DOHH2 (cell line): ENCODE measurements at regions not wholly inside any gene's neighbourhood (a gene's known extent, or its start where the extent isn't known, plus 50 kb on each side); places are given as distances from the start of the nearest gene placed in this dataset.

Experiments
- H3F3A ChIP-seq: fragments of 200-600 bp; sonication (generic), shearing (Covaris generic); 2 replicates; pipeline ENCODE4 v1.6.0; 2016; ENCODE audit warnings: antibody characterized with exemption, mild to moderate bottlenecking; ENCODE audit not compliant: control insufficient read depth, insufficient read depth
- H3K27ac ChIP-seq: fragments of 200-600 bp; sonication (generic); 2 replicates; pipeline ENCODE4 v1.5.1; 2014; ENCODE audit warnings: low read depth, mild to moderate bottlenecking, low read length, moderate library complexity
- H3K27me3 ChIP-seq: fragments of 200-600 bp; sonication (generic); 2 replicates; pipeline ENCODE4 v1.6.1; 2014; ENCODE audit warnings: mild to moderate bottlenecking, low read length, mixed read lengths; ENCODE audit not compliant: control insufficient read depth
- H3K36me3 ChIP-seq: fragments of 200-600 bp; sonication (generic); 2 replicates; pipeline ENCODE4 v1.6.1; 2014; ENCODE audit warnings: mild to moderate bottlenecking, low read length, moderate library complexity, mixed read lengths; ENCODE audit not compliant: control insufficient read depth
- H3K4me1 ChIP-seq: fragments of 200-600 bp; sonication (generic); 2 replicates; pipeline ENCODE4 v1.6.1; 2014; ENCODE audit warnings: mild to moderate bottlenecking, low read length, mixed read lengths; ENCODE audit not compliant: control insufficient read depth
- H3K4me2 ChIP-seq: fragments of 200-600 bp; sonication (generic); 2 replicates; pipeline ENCODE4 v1.6.0; 2014; ENCODE audit warnings: mild to moderate bottlenecking, low read length, moderate library complexity
- H3K4me3 ChIP-seq: fragments of 200-600 bp; sonication (generic); 2 replicates; pipeline ENCODE4 v1.5.1; 2014; ENCODE audit warnings: mild to moderate bottlenecking, low read length, mixed read lengths
- H3K79me2 ChIP-seq: fragments of 200-600 bp; sonication (generic); 2 replicates; pipeline ENCODE4 v1.6.1; 2014; ENCODE audit warnings: mild to moderate bottlenecking, low read length, mixed read lengths; ENCODE audit not compliant: control insufficient read depth
- H3K9me2 ChIP-seq: fragments of 200-600 bp; sonication (generic); replicated peaks from 2 replicates; pipeline ENCODE4 v1.6.1; 2014; ENCODE audit warnings: mild to moderate bottlenecking, low read length, mixed read lengths; ENCODE audit not compliant: control insufficient read depth
- H3K9me3 ChIP-seq: fragments of 200-600 bp; sonication (generic); 2 replicates; pipeline ENCODE4 v1.6.1; 2014; ENCODE audit warnings: antibody characterized with exemption, low read length, mixed read lengths; ENCODE audit not compliant: control insufficient read depth, insufficient read depth
- H4K20me1 ChIP-seq: fragments of 200-600 bp; sonication (generic); 2 replicates; pipeline ENCODE4 v1.6.0; 2014; ENCODE audit warnings: low read depth, mild to moderate bottlenecking, antibody characterized with exemption, low read length, moderate library complexity; ENCODE audit not compliant: control insufficient read depth, insufficient read depth
- EZH2phosphoT487 ChIP-seq: fragments of 200-600 bp; sonication (generic); IDR thresholded peaks from 2 replicates; pipeline ENCODE4 v1.6.1; 2017; ENCODE audit warnings: borderline replicate concordance, mild to moderate bottlenecking, antibody characterized with exemption, low read length, moderate library complexity, mixed read lengths
- TF ChIP-seq, protein P1 (sequence below): fragments of 200-600 bp; sonication (generic); IDR thresholded peaks from one replicate; pipeline ENCODE4 v1.5.1; 2014; ENCODE audit warnings: antibody characterized with exemption, mild to moderate bottlenecking, low read depth, low read length; ENCODE audit not compliant: poor library complexity, severe bottlenecking

DNA sequence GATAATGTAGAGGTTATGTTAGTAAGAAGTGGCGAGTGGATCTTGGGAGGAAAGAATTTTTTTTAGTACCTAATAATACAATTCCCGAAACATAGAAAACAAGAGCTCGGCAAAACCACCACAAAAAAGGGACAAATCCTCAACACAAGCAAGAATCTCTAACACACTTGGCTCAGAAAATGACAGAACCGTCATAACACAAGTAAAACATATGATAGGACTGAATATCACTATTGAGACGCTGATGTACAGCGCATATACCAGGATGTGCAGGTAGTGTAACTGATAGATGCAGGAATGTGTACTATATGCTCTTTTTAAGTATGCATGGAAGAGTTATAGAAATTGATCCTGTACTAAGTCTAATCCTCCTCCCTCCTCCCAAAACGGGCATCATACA, 564.5 kb downstream of the BCL11B start:
- H3K36me3 ChIP-seq: no peaks in the 10 kb centered on the region
- H3K9me3 ChIP-seq: no peaks in the 10 kb centered on the region
- no peaks in the 10 kb centered on the region for H3F3A ChIP-seq
- H3K9me2 ChIP-seq: no peaks in the 10 kb centered on the region
- H3K4me3 ChIP-seq: no peak overlapping the region
- no peak overlapping the region for H3K4me2 ChIP-seq
- no peaks in the 10 kb centered on the region for H3K4me1 ChIP-seq
- no peaks in the 10 kb centered on the region for H3K79me2 ChIP-seq
- H4K20me1 ChIP-seq: no peaks in the 10 kb centered on the region
- no peaks in the 10 kb centered on the region for H3K27me3 ChIP-seq
- no peak overlapping the region for H3K27ac ChIP-seq
- no peak for TF ChIP-seq EZH2phosphoT487
- TF ChIP-seq, protein P1, sequence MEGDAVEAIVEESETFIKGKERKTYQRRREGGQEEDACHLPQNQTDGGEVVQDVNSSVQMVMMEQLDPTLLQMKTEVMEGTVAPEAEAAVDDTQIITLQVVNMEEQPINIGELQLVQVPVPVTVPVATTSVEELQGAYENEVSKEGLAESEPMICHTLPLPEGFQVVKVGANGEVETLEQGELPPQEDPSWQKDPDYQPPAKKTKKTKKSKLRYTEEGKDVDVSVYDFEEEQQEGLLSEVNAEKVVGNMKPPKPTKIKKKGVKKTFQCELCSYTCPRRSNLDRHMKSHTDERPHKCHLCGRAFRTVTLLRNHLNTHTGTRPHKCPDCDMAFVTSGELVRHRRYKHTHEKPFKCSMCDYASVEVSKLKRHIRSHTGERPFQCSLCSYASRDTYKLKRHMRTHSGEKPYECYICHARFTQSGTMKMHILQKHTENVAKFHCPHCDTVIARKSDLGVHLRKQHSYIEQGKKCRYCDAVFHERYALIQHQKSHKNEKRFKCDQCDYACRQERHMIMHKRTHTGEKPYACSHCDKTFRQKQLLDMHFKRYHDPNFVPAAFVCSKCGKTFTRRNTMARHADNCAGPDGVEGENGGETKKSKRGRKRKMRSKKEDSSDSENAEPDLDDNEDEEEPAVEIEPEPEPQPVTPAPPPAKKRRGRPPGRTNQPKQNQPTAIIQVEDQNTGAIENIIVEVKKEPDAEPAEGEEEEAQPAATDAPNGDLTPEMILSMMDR: no peak

DNA sequence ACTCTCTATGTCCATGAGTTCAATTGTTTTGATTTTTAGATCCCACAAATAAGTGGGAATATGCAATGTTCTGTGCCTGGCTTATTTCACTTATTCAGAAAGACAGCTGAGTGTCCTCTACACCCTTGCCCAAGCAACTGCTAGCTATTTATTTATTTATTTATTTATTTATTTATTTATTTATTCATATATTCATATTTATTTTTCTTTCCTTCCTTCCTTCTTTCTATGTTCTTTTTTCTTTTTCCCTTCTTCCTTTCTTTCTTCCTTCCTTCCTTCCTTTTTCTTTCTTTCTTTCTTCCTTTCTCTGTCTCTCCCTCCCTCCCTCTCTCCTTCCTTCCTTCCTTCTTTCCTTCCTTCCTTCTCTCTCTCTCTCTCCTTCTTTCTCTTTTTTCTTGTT, 563.4 kb downstream of the BCL11B start:
- no peaks in the 10 kb centered on the region for H4K20me1 ChIP-seq
- no peaks in the 10 kb centered on the region for H3K36me3 ChIP-seq
- no peaks in the 10 kb centered on the region for H3K79me2 ChIP-seq
- H3K9me3 ChIP-seq: no peaks in the 10 kb centered on the region
- H3K27me3 ChIP-seq: no peaks in the 10 kb centered on the region
- no peak overlapping the region for H3K4me3 ChIP-seq
- H3K27ac ChIP-seq: no peak overlapping the region
- no peaks in the 10 kb centered on the region for H3K4me1 ChIP-seq
- TF ChIP-seq EZH2phosphoT487: no peak
- TF ChIP-seq, protein P1: no peak
- H3K9me2 ChIP-seq: no peaks in the 10 kb centered on the region
- no peak overlapping the region for H3K4me2 ChIP-seq
- H3F3A ChIP-seq: no peaks in the 10 kb centered on the region

DNA sequence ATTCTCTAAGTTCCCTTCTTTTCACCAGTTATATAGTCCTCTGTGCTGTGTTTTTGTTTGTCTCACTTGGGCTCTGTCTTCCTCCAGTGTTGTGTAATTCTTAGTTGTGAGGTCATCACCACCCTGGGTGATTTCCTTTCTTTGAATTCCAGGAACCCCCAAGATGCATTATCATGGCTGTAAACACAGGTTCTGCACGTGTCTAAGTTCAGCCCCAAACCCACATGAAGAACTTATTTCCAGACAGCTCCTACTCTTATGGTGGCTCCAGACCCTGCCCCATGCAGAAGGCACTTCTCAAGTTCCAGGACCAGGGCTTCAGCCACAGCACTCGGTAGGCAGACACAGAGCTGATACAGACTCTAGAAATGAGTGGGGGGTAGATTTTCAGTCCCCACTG, 560.5 kb downstream of the BCL11B start:
- no peak for TF ChIP-seq EZH2phosphoT487
- TF ChIP-seq, protein P1: no peak
- Histone ChIP-seq H3K9me2 (no peaks in the 10 kb centered on the region), H3K27ac (no peak overlapping the region), H3K36me3 (no peaks in the 10 kb centered on the region), H3K9me3 (no peaks in the 10 kb centered on the region), H3K4me3 (no peak overlapping the region), H3F3A (no peaks in the 10 kb centered on the region), H3K4me2 (no peak overlapping the region), H3K4me1 (no peaks in the 10 kb centered on the region), H3K27me3 (no peaks in the 10 kb centered on the region), H3K79me2 (no peaks in the 10 kb centered on the region), H4K20me1 (no peaks in the 10 kb centered on the region)
